G401 (cell line): ENCODE measurements at regions not wholly inside any gene's neighbourhood (a gene's known extent, or its start where the extent isn't known, plus 50 kb on each side); places are given as distances from the start of the nearest gene placed in this dataset.

Source experiments
- DNase-seq: peaks from one replicate; pipeline ENCODE4 v3.0.0-alpha.2; 2015; ENCODE audit warnings: low spot score
- in situ Hi-C: cut with HindIII; loops from 2 replicates; pipeline ENCODE4 v1.10.0; 2016; ENCODE audit warnings: low sequenced_read_pairs, mixed read lengths

- in situ Hi-C loops: no loop called here
- no peak for DNase-seq
Observed at GRCh38 chr4:114273238-114273637, 293.8 kb upstream of the ARSJ start.

GRCh38 chr4:114277690-114278089 lies 298.2 kb upstream of the ARSJ start:
- in situ Hi-C loops: no loop called here

GRCh38 chr4:114279066-114279465 lies 299.6 kb upstream of the ARSJ start:
- no peak for DNase-seq
- in situ Hi-C loops: no loop called here

More at GRCh38 chr4:114277690-114278089, 298.2 kb upstream of the ARSJ start:
- DNase-seq: no peak

- DNase-seq: no peak
Observed at GRCh38 chr4:114279711-114280110, 300.3 kb upstream of the ARSJ start.

DNA sequence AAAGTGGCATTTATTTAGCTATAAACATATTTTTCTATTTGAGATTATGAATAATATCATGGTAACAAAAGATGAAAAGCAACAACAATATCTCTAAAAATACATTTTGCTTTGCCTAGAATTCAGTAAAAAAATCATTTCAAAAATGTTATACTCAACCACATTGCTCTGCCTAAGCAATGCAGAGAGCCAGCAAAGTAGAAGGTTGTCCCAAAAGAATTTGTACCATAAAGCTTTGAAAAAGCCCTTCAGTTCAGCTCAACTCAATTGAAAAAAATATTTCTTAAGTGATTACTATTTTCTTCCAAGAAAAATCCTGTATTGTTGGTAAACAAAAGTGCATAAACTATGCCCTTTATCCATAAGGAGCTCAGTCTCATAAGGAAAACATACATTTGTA lies 301.2 kb upstream of the ARSJ start:
- in situ Hi-C loops: no loop called here

More at GRCh38 chr4:114279711-114280110, 300.3 kb upstream of the ARSJ start:
- in situ Hi-C loops: no loop called here

DNA sequence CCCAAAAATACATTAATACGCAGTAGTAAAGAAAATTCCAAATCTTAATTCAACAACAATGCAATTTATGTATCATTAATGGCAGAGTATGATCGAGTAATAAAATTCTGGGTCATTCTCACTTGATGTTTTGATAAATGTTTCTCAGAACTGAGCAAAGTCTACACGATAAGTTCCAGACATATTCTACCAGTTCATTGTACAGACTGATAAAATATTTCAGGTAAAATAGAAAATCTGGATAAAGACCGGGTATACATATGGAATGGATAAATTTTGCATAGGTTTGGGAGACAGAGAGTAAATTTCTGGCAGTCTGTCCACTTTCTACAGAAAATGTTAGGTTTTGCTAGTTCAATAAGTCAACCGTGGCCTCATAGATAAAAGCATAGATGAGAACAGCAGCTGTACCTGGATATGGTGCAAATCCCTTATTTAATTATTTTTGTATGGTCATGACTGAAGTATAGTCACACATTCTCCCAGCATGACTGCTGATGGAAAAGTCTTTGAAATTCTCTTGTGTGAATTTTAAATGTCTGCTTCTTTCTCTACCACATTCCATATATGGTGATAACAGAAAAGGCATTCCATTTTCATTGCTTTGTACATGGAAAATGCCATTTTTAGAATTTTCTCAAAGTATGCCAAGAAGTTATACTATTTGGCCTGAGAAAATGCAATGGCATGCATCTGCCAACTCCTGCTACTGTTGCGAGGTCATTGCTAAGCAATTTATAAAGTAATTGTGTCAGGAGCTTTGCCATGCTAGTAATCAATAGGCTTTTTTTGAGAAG lies 301.9 kb upstream of the ARSJ start:
- in situ Hi-C loops: no loop called here
- no peak for DNase-seq

More for the DNA sequence above, 301.2 kb upstream of the ARSJ start:
- no peak for DNase-seq

GRCh38 chr4:114282937-114283336 lies 303.5 kb upstream of the ARSJ start:
- in situ Hi-C loops: no loop called here
- DNase-seq: no peak

- in situ Hi-C loops: no loop called here
- DNase-seq: no peak
Observed at GRCh38 chr4:114284629-114285028, 305.2 kb upstream of the ARSJ start.

GRCh38 chr4:114286262-114286810 lies 306.9 kb upstream of the ARSJ start:
- in situ Hi-C loops: no loop called here
- no peak for DNase-seq

DNA sequence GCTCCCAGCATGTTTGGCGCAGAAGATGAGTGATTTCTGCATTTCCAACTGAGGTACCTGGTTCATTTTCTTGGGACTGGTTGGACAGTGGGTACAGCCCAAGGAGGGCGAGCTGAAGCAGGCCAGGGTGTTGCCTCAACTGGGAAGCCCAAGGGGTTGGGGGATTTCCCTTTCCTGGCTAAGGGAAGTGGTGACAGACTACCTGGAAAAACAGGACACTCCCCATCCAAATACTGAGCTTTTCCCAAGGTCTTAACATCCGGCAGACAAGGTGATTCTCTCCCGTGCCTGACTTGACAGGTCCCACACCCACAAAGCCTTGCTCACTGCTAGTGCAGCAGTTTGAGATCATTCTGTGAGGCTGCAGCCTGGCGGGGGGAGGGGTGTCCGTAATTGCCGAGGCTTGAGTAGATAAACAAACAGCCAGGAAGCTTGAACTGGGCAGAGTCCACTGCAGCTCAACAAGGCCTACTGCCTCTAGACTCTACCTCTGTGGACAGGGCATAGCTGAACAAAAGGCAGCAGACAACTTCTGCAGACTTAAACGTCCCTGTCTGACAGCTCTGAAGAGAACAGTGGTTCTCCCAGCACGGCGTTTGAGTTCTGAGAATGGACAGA lies 307.7 kb upstream of the ARSJ start:
- DNase-seq: no peak
- in situ Hi-C loops: no loop called here

DNA sequence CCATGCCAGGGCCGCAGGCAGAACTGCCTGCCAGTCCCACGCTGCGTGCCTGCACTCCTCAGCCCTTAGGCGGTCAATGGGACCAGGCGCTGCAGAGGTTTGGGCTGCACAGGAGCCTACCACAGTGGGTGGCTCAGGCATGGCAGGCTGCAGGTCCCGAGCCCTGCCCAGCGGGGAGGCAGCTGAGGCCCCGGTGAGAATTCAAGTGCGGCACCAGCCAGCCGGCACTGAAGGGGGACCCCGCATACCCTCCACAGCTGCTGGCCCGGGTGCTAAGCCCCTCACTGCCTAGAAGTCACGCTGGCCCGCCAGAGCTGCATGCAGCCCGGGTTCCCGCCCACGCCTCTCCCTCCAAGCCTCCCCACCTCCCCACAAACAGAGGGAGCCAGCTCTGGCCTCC lies 302.5 kb upstream of the UGT8 start:
- DNase-seq: no peak
- in situ Hi-C loops: no loop called here

- in situ Hi-C loops: no loop called here
- no peak for DNase-seq
Observed at GRCh38 chr4:114302472-114302871, 296.1 kb upstream of the UGT8 start.

- in situ Hi-C loops: no loop called here
- no peak for DNase-seq
Observed at GRCh38 chr4:114304046-114304445, 294.6 kb upstream of the UGT8 start.

DNA sequence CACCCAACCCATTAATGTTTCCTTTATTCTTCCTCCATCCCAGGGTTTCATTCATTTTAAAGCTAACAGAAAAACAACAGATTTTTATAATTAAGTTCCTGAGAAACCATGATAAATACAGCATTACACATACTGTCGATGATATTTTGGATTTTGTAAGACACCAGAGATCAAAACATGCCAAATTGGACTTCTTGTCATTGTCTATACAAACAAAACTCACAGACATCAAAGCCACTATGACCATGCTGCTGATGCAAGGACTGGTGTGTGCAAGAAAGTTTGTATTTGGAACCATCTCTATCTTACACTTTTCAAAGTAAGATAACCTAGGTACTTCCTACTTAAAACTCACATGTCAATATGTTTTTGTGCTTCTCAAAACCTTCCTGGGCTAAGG lies 294.0 kb upstream of the UGT8 start:
- in situ Hi-C loops: no loop called here
- no peak for DNase-seq

- in situ Hi-C loops: no loop called here
- DNase-seq: no peak
Observed at GRCh38 chr4:114306946-114307345, 291.7 kb upstream of the UGT8 start.

- no peak for DNase-seq
- in situ Hi-C loops: no loop called here
Observed at GRCh38 chr4:114310296-114310925, 288.2 kb upstream of the UGT8 start.

- DNase-seq: no peak
- in situ Hi-C loops: no loop called here
Observed at GRCh38 chr4:114311787-114312186, 286.8 kb upstream of the UGT8 start.

DNA sequence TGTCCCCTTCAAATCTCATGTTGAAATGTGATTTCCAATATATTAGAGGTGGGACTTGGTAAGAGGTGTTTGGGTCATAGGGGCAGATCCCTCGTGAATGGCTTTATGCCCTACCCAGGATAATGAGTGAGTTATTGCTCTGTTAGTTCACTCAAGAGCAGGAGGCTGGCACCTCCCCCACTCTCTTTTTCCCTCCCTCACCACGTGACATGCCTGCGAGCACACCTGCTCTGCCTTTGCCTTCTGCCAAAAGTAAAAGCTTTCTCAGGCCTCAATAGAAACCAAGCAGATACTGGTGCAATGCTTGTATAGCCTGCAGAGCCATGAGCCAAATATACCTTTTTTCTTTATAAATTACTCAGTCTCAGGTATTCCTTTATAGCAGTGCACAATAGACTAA lies 286.3 kb upstream of the UGT8 start:
- DNase-seq: no peak
- in situ Hi-C loops: no loop called here

GRCh38 chr4:114316789-114317188 lies 281.8 kb upstream of the UGT8 start:
- in situ Hi-C loops: no loop called here
- DNase-seq: no peak

GRCh38 chr4:114317564-114317963 lies 281.0 kb upstream of the UGT8 start:
- no peak for DNase-seq
- in situ Hi-C loops: no loop called here
